Activated CD4-positive, alpha-beta memory T cell treated with anti-CD3 and anti-CD28 coated beads, Interleukin-2, amount 10 ng/mL, durations not matched to agents 7 days and 5 days (primary cell): ENCODE measurements at regions not wholly inside any gene's neighbourhood (a gene's known extent, or its start where the extent isn't known, plus 50 kb on each side); places are given as distances from the start of the nearest gene placed in this dataset.
"Not testable (repeated sequence)": the region's sequence is repeated elsewhere in the genome, so short reads cannot be mapped to it uniquely, and the experiment has no call there.

Experiments
- CTCF ChIA-PET: fragments of 350-600 bp; sonication (Branson Sonifier 250); formaldehyde crosslinking; loops from one replicate; lab custom pipeline; 2021; ENCODE audit warnings: antibody characterized with exemption, inconsistent platforms; lab: Charles Lee
- POLR2A ChIA-PET: fragments of 350-600 bp; sonication (Branson Sonifier 250); formaldehyde crosslinking; loops from one replicate; lab custom pipeline; 2021; ENCODE audit warnings: antibody characterized with exemption; lab: Charles Lee
- DNase-seq: peaks from one replicate; pipeline ENCODE4 v3.0.0-alpha.2; 2020
- H3K27ac Mint-ChIP-seq: one replicate; pipeline ENCODE4 v1.8.0; 2021; ENCODE audit warnings: mild to moderate bottlenecking, mixed read lengths
- H3K27me3 Mint-ChIP-seq: one replicate; pipeline ENCODE4 v1.8.0; 2021; ENCODE audit warnings: mixed read lengths
- H3K36me3 Mint-ChIP-seq: one replicate; pipeline ENCODE4 v1.8.0; 2021; ENCODE audit warnings: low read depth, mixed read lengths
- H3K4me1 Mint-ChIP-seq: one replicate; pipeline ENCODE4 v1.8.0; 2021; ENCODE audit warnings: mixed read lengths
- H3K4me3 Mint-ChIP-seq: one replicate; pipeline ENCODE4 v1.8.0; 2021; ENCODE audit warnings: mild to moderate bottlenecking, mixed read lengths
- H3K9me3 Mint-ChIP-seq: one replicate; pipeline ENCODE4 v1.8.0; 2021; ENCODE audit warnings: mixed read lengths

GRCh38 chr19:31838163-31838815 lies 489.1 kb upstream of the TSHZ3 start:
- Mint-ChIP-seq H3K36me3 (no peaks in the 10 kb centered on the region), H3K9me3 (peaks cover 14% of the 10 kb centered on the region), H3K27ac (no peak overlapping the region), H3K27me3 (no peaks in the 10 kb centered on the region), H3K4me1 (no peaks in the 10 kb centered on the region), H3K4me3 (no peak overlapping the region)
- DNase-seq: no peak
- CTCF ChIA-PET: no interaction called here
- POLR2A ChIA-PET: no interaction called here

GRCh38 chr19:31840371-31840770 lies 491.1 kb upstream of the TSHZ3 start:
- H3K36me3 Mint-ChIP-seq: no peaks in the 10 kb centered on the region
- no peak for DNase-seq
- POLR2A ChIA-PET: no interaction called here
- CTCF ChIA-PET: no interaction called here
- peaks cover 12% of the 10 kb centered on the region for H3K9me3 Mint-ChIP-seq
- H3K4me3 Mint-ChIP-seq: no peak overlapping the region
- no peaks in the 10 kb centered on the region for H3K4me1 Mint-ChIP-seq
- H3K27me3 Mint-ChIP-seq: no peaks in the 10 kb centered on the region
- H3K27ac Mint-ChIP-seq: no peak overlapping the region

- ChIA-PET CTCF (no interaction called here), POLR2A (interaction anchor here (0.9 kb wide), 1 partner anchor 20 kb away, joined by 4 read pairs; no protein-coding TSS in a partner anchor)
- Mint-ChIP-seq H3K9me3 (peaks cover 7% of the 10 kb centered on the region), H3K4me3 (no peak overlapping the region), H3K27me3 (no peaks in the 10 kb centered on the region), H3K4me1 (no peaks in the 10 kb centered on the region), H3K27ac (no peak overlapping the region), H3K36me3 (no peaks in the 10 kb centered on the region)
- DNase-seq: no peak
Measured at GRCh38 chr19:31841755-31842154, 492.5 kb upstream of the TSHZ3 start.

GRCh38 chr19:31863122-31863521 lies 482.3 kb upstream of the ZNF507 start:
- Mint-ChIP-seq H3K4me1 (no peaks in the 10 kb centered on the region), H3K9me3 (peaks cover 9% of the 10 kb centered on the region), H3K36me3 (no peaks in the 10 kb centered on the region), H3K27me3 (no peaks in the 10 kb centered on the region), H3K27ac (no peak overlapping the region), H3K4me3 (no peak overlapping the region)
- CTCF ChIA-PET: no interaction called here
- no peak for DNase-seq
- POLR2A ChIA-PET: no interaction called here

- Mint-ChIP-seq H3K4me1 (no peaks in the 10 kb centered on the region), H3K9me3 (peaks cover 11% of the 10 kb centered on the region), H3K36me3 (no peaks in the 10 kb centered on the region), H3K27ac (no peak overlapping the region), H3K27me3 (no peaks in the 10 kb centered on the region), H3K4me3 (no peak overlapping the region)
- ChIA-PET CTCF (no interaction called here), POLR2A (no interaction called here)
- no peak for DNase-seq
Measured at GRCh38 chr19:31874313-31874712, 471.1 kb upstream of the ZNF507 start.

- CTCF ChIA-PET: no interaction called here
- DNase-seq: no peak
- Mint-ChIP-seq H3K9me3 (peaks cover 14% of the 10 kb centered on the region), H3K4me1 (no peaks in the 10 kb centered on the region), H3K27me3 (no peaks in the 10 kb centered on the region), H3K27ac (no peak overlapping the region), H3K36me3 (no peaks in the 10 kb centered on the region), H3K4me3 (no peak overlapping the region)
- POLR2A ChIA-PET: no interaction called here
Measured at GRCh38 chr19:31875591-31875990, 469.8 kb upstream of the ZNF507 start.

GRCh38 chr19:31880283-31880682 lies 465.1 kb upstream of the ZNF507 start:
- Mint-ChIP-seq H3K4me1 (no peaks in the 10 kb centered on the region), H3K9me3 (peaks cover 19% of the 10 kb centered on the region), H3K27me3 (no peaks in the 10 kb centered on the region), H3K4me3 (no peak overlapping the region), H3K36me3 (no peaks in the 10 kb centered on the region), H3K27ac (no peak overlapping the region)
- ChIA-PET POLR2A (no interaction called here), CTCF (no interaction called here)
- no peak for DNase-seq

GRCh38 chr19:31881988-31882387 lies 463.4 kb upstream of the ZNF507 start:
- Mint-ChIP-seq H3K36me3 (no peaks in the 10 kb centered on the region), H3K9me3 (peaks cover 18% of the 10 kb centered on the region), H3K4me1 (no peaks in the 10 kb centered on the region), H3K27me3 (no peaks in the 10 kb centered on the region), H3K27ac (no peak overlapping the region), H3K4me3 (no peak overlapping the region)
- no peak for DNase-seq
- POLR2A ChIA-PET: no interaction called here
- CTCF ChIA-PET: no interaction called here

GRCh38 chr19:31882709-31883108 lies 462.7 kb upstream of the ZNF507 start:
- Mint-ChIP-seq H3K9me3 (peaks cover 15% of the 10 kb centered on the region), H3K4me1 (no peaks in the 10 kb centered on the region), H3K36me3 (no peaks in the 10 kb centered on the region), H3K27me3 (no peaks in the 10 kb centered on the region), H3K27ac (no peak overlapping the region), H3K4me3 (no peak overlapping the region)
- CTCF ChIA-PET: no interaction called here
- no peak for DNase-seq
- POLR2A ChIA-PET: no interaction called here

- Mint-ChIP-seq H3K36me3 (no peaks in the 10 kb centered on the region), H3K27ac (no peak overlapping the region), H3K4me1 (no peaks in the 10 kb centered on the region), H3K4me3 (no peak overlapping the region), H3K27me3 (no peaks in the 10 kb centered on the region), H3K9me3 (peaks cover 15% of the 10 kb centered on the region)
- no peak for DNase-seq
- ChIA-PET POLR2A (no interaction called here), CTCF (no interaction called here)
Measured at GRCh38 chr19:31883296-31883990, 462.0 kb upstream of the ZNF507 start.

GRCh38 chr19:31885280-31885853 lies 460.0 kb upstream of the ZNF507 start:
- Mint-ChIP-seq H3K27ac (no peak overlapping the region), H3K36me3 (no peaks in the 10 kb centered on the region), H3K27me3 (no peaks in the 10 kb centered on the region), H3K4me3 (no peak overlapping the region), H3K4me1 (no peaks in the 10 kb centered on the region), H3K9me3 (peaks cover 12% of the 10 kb centered on the region)
- DNase-seq: no peak
- ChIA-PET POLR2A (no interaction called here), CTCF (no interaction called here)

GRCh38 chr19:31890230-31890629 lies 455.2 kb upstream of the ZNF507 start:
- Mint-ChIP-seq H3K4me1 (no peaks in the 10 kb centered on the region), H3K27me3 (no peaks in the 10 kb centered on the region), H3K4me3 (no peak overlapping the region), H3K9me3 (peaks cover 12% of the 10 kb centered on the region), H3K36me3 (no peaks in the 10 kb centered on the region), H3K27ac (no peak overlapping the region)
- ChIA-PET CTCF (no interaction called here), POLR2A (no interaction called here)
- no peak for DNase-seq

GRCh38 chr19:31892060-31892459 lies 453.4 kb upstream of the ZNF507 start:
- Mint-ChIP-seq H3K9me3 (peaks cover 17% of the 10 kb centered on the region), H3K4me3 (no peak overlapping the region), H3K4me1 (no peaks in the 10 kb centered on the region), H3K36me3 (no peaks in the 10 kb centered on the region), H3K27ac (no peak overlapping the region), H3K27me3 (no peaks in the 10 kb centered on the region)
- CTCF ChIA-PET: no interaction called here
- no peak for DNase-seq
- POLR2A ChIA-PET: no interaction called here

- POLR2A ChIA-PET, H3K36me3 Mint-ChIP-seq, CTCF ChIA-PET, H3K27me3 Mint-ChIP-seq, H3K4me3 Mint-ChIP-seq, H3K27ac Mint-ChIP-seq, DNase-seq, H3K4me1 Mint-ChIP-seq: not testable (repeated sequence)
- peaks cover 17% of the 10 kb centered on the region for H3K9me3 Mint-ChIP-seq
Measured at GRCh38 chr19:31893491-31893890, 451.9 kb upstream of the ZNF507 start.
